Caco-2 (cell line): ENCODE measurements at regions not wholly inside any gene's neighbourhood (a gene's known extent, or its start where the extent isn't known, plus 50 kb on each side); places are given as distances from the start of the nearest gene placed in this dataset.
"Not testable (repeated sequence)": the region's sequence is repeated elsewhere in the genome, so short reads cannot be mapped to it uniquely, and the experiment has no call there.

Experiments used
- BruUV-seq: library from RNA; stranded (reverse); fragments of 400-500 nt; replicated peaks from 2 replicates; lab custom pipeline; 2021; lab: Mats Ljungman, UMichigan
- CTCF ChIA-PET: fragments of 300-600 bp; sonication (Branson Sonifier 250); formaldehyde crosslinking; loops from one replicate; lab custom pipeline; 2022; ENCODE audit warnings: antibody characterized with exemption; lab: Charles Lee
- POLR2A ChIA-PET: fragments of 300-600 bp; sonication (Branson Sonifier 250); formaldehyde crosslinking; loops from one replicate; lab custom pipeline; 2022; ENCODE audit warnings: antibody characterized with exemption; lab: Charles Lee
- DNase-seq, 2 experiments: peaks; one replicate each; pipeline versions ENCODE4 v3.0.0 to v3.0.0-alpha.2; 2020 to 2022
- H3K27me3 ChIP-seq: replicated peaks from 2 replicates; pipeline ENCODE4 v1.6.0; 2011; ENCODE audit warnings: low read length; ENCODE audit not compliant: control insufficient read depth, insufficient read depth
- H3K36me3 ChIP-seq: 2 replicates; pipeline ENCODE4 v1.5.1; 2011; ENCODE audit warnings: low read length; ENCODE audit not compliant: control insufficient read depth, insufficient read depth
- H3K4me1 ChIP-seq: fragments of 250-450 bp; sonication (Bioruptor Pico); 2 replicates; pipeline ENCODE4 v1.5.1; 2020; ENCODE audit warnings: mild to moderate bottlenecking
- H3K4me3 ChIP-seq: 2 replicates; pipeline ENCODE4 v1.5.1; 2011; ENCODE audit warnings: low read depth, mild to moderate bottlenecking, control low read depth, low read length
- H3K9me3 ChIP-seq: fragments of 250-450 bp; sonication (Bioruptor Pico); 2 replicates; pipeline ENCODE4 v1.5.1; 2020; ENCODE audit warnings: mild to moderate bottlenecking, moderate library complexity
- H3K27ac Mint-ChIP-seq: one replicate; pipeline ENCODE4 v1.8.0; 2022; ENCODE audit warnings: mixed read lengths; ENCODE audit not compliant: unreplicated experiment
- H3K27me3 Mint-ChIP-seq: one replicate; pipeline ENCODE4 v1.8.0; 2022; ENCODE audit warnings: mixed read lengths; ENCODE audit not compliant: insufficient read depth, unreplicated experiment
- H3K36me3 Mint-ChIP-seq: one replicate; pipeline ENCODE4 v1.8.0; 2022; ENCODE audit warnings: mild to moderate bottlenecking, mixed read lengths; ENCODE audit not compliant: insufficient read depth, unreplicated experiment
- H3K4me1 Mint-ChIP-seq: one replicate; pipeline ENCODE4 v1.8.0; 2022; ENCODE audit warnings: low read depth, mixed read lengths; ENCODE audit not compliant: unreplicated experiment
- H3K4me3 Mint-ChIP-seq: one replicate; pipeline ENCODE4 v1.8.0; 2022; ENCODE audit warnings: mild to moderate bottlenecking, moderate library complexity, mixed read lengths; ENCODE audit not compliant: unreplicated experiment
- H3K9me3 Mint-ChIP-seq: one replicate; pipeline ENCODE4 v1.8.0; 2022; ENCODE audit warnings: mixed read lengths; ENCODE audit not compliant: unreplicated experiment
- CTCF ChIP-seq, 2 experiments: fragments of 200-600 bp in 1 of 2; IDR thresholded peaks; 1 replicate in 1 of 2; 2 replicates in 1 of 2; pipeline versions ENCODE4 v1.5.1 to v1.8.0; 2011 to 2022; ENCODE audit warnings: antibody characterized with exemption in 1 of 2, control low read depth in 1 of 2, inconsistent platforms in 1 of 2, low read depth in 1 of 2, low read length in 1 of 2, mild to moderate bottlenecking in 1 of 2, moderate library complexity in 1 of 2; ENCODE audit not compliant: insufficient read depth in 1 of 2, severe bottlenecking in 1 of 2, unreplicated experiment in 1 of 2
- intact Hi-C: fragments of 100-400 bp; cut with micrococcal nuclease; formaldehyde crosslinking; loops from one replicate; pipeline ENCODE4 v1.10.0; 2022; ENCODE audit not compliant: unreplicated experiment

- H3K9me3 Mint-ChIP-seq = no peaks in the 10 kb centered on the region
- no TSS peak for BruUV-seq
- no peaks in the 10 kb centered on the region for H3K4me1 Mint-ChIP-seq
- no peak overlapping the region for H3K4me3 Mint-ChIP-seq
- ChIA-PET CTCF (no interaction called here), POLR2A (no interaction called here)
- no peaks in the 10 kb centered on the region for H3K36me3 Mint-ChIP-seq
- Histone ChIP-seq H3K9me3 (no peaks in the 10 kb centered on the region), H3K4me3 (no peak overlapping the region), H3K36me3 (no peaks in the 10 kb centered on the region), H3K27me3 (no peaks in the 10 kb centered on the region), H3K4me1 (no peaks in the 10 kb centered on the region)
- TF ChIP-seq CTCF (IDR thresholded peaks at IDR 0.05; ENCODE audit: insufficient read depth in 1 of 2, low read depth in 1 of 2, low read length in 1 of 2, severe bottlenecking in 1 of 2, unreplicated experiment in 1 of 2) = no peak
- intact Hi-C loops = no loop called here
- peaks cover 8% of the 10 kb centered on the region for H3K27me3 Mint-ChIP-seq
- H3K27ac Mint-ChIP-seq = no peak overlapping the region
- DNase-seq = no peak
Observed at GRCh38 chr1:219712506-219712905, 99.6 kb upstream of the ZC3H11B start.

GRCh38 chr1:219710529-219711194, 97.8 kb upstream of the ZC3H11B start:
- Mint-ChIP-seq H3K4me3 (no peak overlapping the region), H3K9me3 (no peaks in the 10 kb centered on the region), H3K36me3 (no peaks in the 10 kb centered on the region), H3K27me3 (peaks cover 8% of the 10 kb centered on the region), H3K4me1 (no peaks in the 10 kb centered on the region), H3K27ac (no peak overlapping the region)
- H3K36me3 ChIP-seq = no peaks in the 10 kb centered on the region
- TF ChIP-seq CTCF (IDR thresholded peaks at IDR 0.05; ENCODE audit: insufficient read depth in 1 of 2, low read depth in 1 of 2, low read length in 1 of 2, severe bottlenecking in 1 of 2, unreplicated experiment in 1 of 2) = no peak
- CTCF ChIA-PET = no interaction called here
- no TSS peak for BruUV-seq
- no peak overlapping the region for H3K4me3 ChIP-seq
- intact Hi-C loops = no loop called here
- POLR2A ChIA-PET = no interaction called here
- no peaks in the 10 kb centered on the region for H3K9me3 ChIP-seq
- DNase-seq = no peak
- no peaks in the 10 kb centered on the region for H3K4me1 ChIP-seq
- no peaks in the 10 kb centered on the region for H3K27me3 ChIP-seq

GRCh38 chr1:219708919-219709543, 96.1 kb upstream of the ZC3H11B start:
- POLR2A ChIA-PET = no interaction called here

GRCh38 chr1:219707885-219708284, 95.0 kb upstream of the ZC3H11B start:
- DNase-seq, H3K4me1 Mint-ChIP-seq, POLR2A ChIA-PET, H3K9me3 ChIP-seq, H3K36me3 Mint-ChIP-seq, H3K27me3 ChIP-seq, H3K27ac Mint-ChIP-seq, intact Hi-C loops, H3K4me3 ChIP-seq, H3K9me3 Mint-ChIP-seq, H3K36me3 ChIP-seq, H3K4me3 Mint-ChIP-seq, BruUV-seq, H3K27me3 Mint-ChIP-seq, H3K4me1 ChIP-seq: not testable (repeated sequence)
- CTCF ChIA-PET = interaction anchor here (0.6 kb wide), 1 partner anchor 10 kb away, joined by 3 read pairs; no protein-coding TSS in a partner anchor

More at GRCh38 chr1:219708919-219709543, 96.1 kb upstream of the ZC3H11B start:
- no peaks in the 10 kb centered on the region for H3K4me1 ChIP-seq
- no peak for TF ChIP-seq CTCF (IDR thresholded peaks at IDR 0.05; ENCODE audit: insufficient read depth in 1 of 2, low read depth in 1 of 2, low read length in 1 of 2, severe bottlenecking in 1 of 2, unreplicated experiment in 1 of 2)
- H3K27me3 ChIP-seq = no peaks in the 10 kb centered on the region
- Mint-ChIP-seq H3K36me3 (no peaks in the 10 kb centered on the region), H3K27ac (no peak overlapping the region), H3K4me1 (no peaks in the 10 kb centered on the region), H3K9me3 (no peaks in the 10 kb centered on the region), H3K4me3 (no peak overlapping the region), H3K27me3 (peaks cover 8% of the 10 kb centered on the region)
- H3K36me3 ChIP-seq = no peaks in the 10 kb centered on the region
- no peaks in the 10 kb centered on the region for H3K9me3 ChIP-seq
- no TSS peak for BruUV-seq
- CTCF ChIA-PET = no interaction called here
- no peak overlapping the region for H3K4me3 ChIP-seq
- DNase-seq = no peak
- intact Hi-C loops = no loop called here

GRCh38 chr1:219704331-219704730, 91.4 kb upstream of the ZC3H11B start:
- H3K27me3 ChIP-seq, POLR2A ChIA-PET, DNase-seq, H3K36me3 ChIP-seq, H3K4me3 ChIP-seq, H3K9me3 ChIP-seq, H3K4me1 Mint-ChIP-seq, BruUV-seq, CTCF ChIA-PET, H3K4me3 Mint-ChIP-seq, H3K9me3 Mint-ChIP-seq, H3K36me3 Mint-ChIP-seq, H3K4me1 ChIP-seq, H3K27ac Mint-ChIP-seq, intact Hi-C loops: not testable (repeated sequence)
- peaks cover 11% of the 10 kb centered on the region for H3K27me3 Mint-ChIP-seq
